Activated B cell treated with CpG ODN at 0.5 μM for 24 hours (primary cell): ENCODE measurements at regions not wholly inside any gene's neighbourhood (a gene's known extent, or its start where the extent isn't known, plus 50 kb on each side); places are given as distances from the start of the nearest gene placed in this dataset.

ENCODE experiments used
- ATAC-seq: fragments of 200-7000 bp; cut with Tn5 transposase; one replicate; pipeline ENCODE4 v1.10.0; 2021; ENCODE audit warnings: low read depth, mild to moderate bottlenecking, moderate library complexity
- CTCF ChIA-PET: fragments of 350-600 bp; sonication (Branson Sonifier 250); formaldehyde crosslinking; loops from one replicate; lab custom pipeline; 2021; ENCODE audit warnings: antibody characterized with exemption; lab: Charles Lee
- POLR2A ChIA-PET: fragments of 350-600 bp; sonication (Branson Sonifier 250); formaldehyde crosslinking; loops from one replicate; lab custom pipeline; 2021; ENCODE audit warnings: antibody characterized with exemption; lab: Charles Lee
- DNase-seq: peaks from one replicate; pipeline ENCODE4 v3.0.0; 2022
- H3K27ac Mint-ChIP-seq: one replicate; pipeline ENCODE4 v1.8.0; 2020; ENCODE audit warnings: mixed read lengths
- H3K27me3 Mint-ChIP-seq: one replicate; pipeline ENCODE4 v1.8.0; 2021; ENCODE audit warnings: mixed read lengths
- H3K36me3 Mint-ChIP-seq: one replicate; pipeline ENCODE4 v1.8.0; 2021; ENCODE audit warnings: low read depth, mixed read lengths
- H3K4me1 Mint-ChIP-seq: one replicate; pipeline ENCODE4 v1.8.0; 2021; ENCODE audit warnings: mixed read lengths
- H3K4me3 Mint-ChIP-seq: one replicate; pipeline ENCODE4 v1.8.0; 2020; ENCODE audit warnings: mild to moderate bottlenecking, mixed read lengths
- H3K9me3 Mint-ChIP-seq: one replicate; pipeline ENCODE4 v1.8.0; 2020; ENCODE audit warnings: mixed read lengths
- CTCF ChIP-seq: fragments of 200-600 bp; IDR thresholded peaks from one replicate; pipeline ENCODE4 v1.8.0; 2022; ENCODE audit warnings: antibody characterized with exemption, mild to moderate bottlenecking
- intact Hi-C: fragments of 100-400 bp; cut with micrococcal nuclease; formaldehyde crosslinking; loops from one replicate; pipeline ENCODE4 v1.15.1; 2024

- DNase-seq, result no peak
- no peak for TF ChIP-seq CTCF
- peaks cover 7% of the 10 kb centered on the region for H3K9me3 Mint-ChIP-seq
- no peak for ATAC-seq
- H3K36me3 Mint-ChIP-seq, result no peaks in the 10 kb centered on the region
- H3K4me3 Mint-ChIP-seq, result no peak overlapping the region
- ChIA-PET CTCF (no interaction called here), POLR2A (no interaction called here)
- no peaks in the 10 kb centered on the region for H3K27me3 Mint-ChIP-seq
- intact Hi-C loops, result no loop called here
- H3K27ac Mint-ChIP-seq, result no peak overlapping the region
- no peaks in the 10 kb centered on the region for H3K4me1 Mint-ChIP-seq
These were observed 593.4 kb upstream of the LRATD1 start for GRCh38 chr2:14039134-14039533.

- ChIA-PET POLR2A (no interaction called here), CTCF (no interaction called here)
- Mint-ChIP-seq H3K4me1 (no peaks in the 10 kb centered on the region), H3K36me3 (no peaks in the 10 kb centered on the region), H3K4me3 (no peak overlapping the region), H3K9me3 (peaks cover 8% of the 10 kb centered on the region), H3K27ac (no peak overlapping the region), H3K27me3 (no peaks in the 10 kb centered on the region)
- no peak for DNase-seq
- intact Hi-C loops, result no loop called here
- ATAC-seq, result no peak
- TF ChIP-seq CTCF, result no peak
These were observed 585.0 kb upstream of the LRATD1 start for GRCh38 chr2:14047491-14047890.

GRCh38 chr2:14051401-14051800, 581.1 kb upstream of the LRATD1 start:
- H3K27me3 Mint-ChIP-seq, result no peaks in the 10 kb centered on the region
- CTCF ChIA-PET, result no interaction called here
- POLR2A ChIA-PET, result no interaction called here
- no peaks in the 10 kb centered on the region for H3K4me1 Mint-ChIP-seq
- intact Hi-C loops, result no loop called here
- no peaks in the 10 kb centered on the region for H3K36me3 Mint-ChIP-seq
- H3K27ac Mint-ChIP-seq, result no peak overlapping the region
- ATAC-seq (no peak), DNase-seq (no peak)
- H3K4me3 Mint-ChIP-seq, result no peak overlapping the region
- H3K9me3 Mint-ChIP-seq, result peaks cover 7% of the 10 kb centered on the region
- TF ChIP-seq CTCF, result no peak

GRCh38 chr2:14053105-14053504, 579.4 kb upstream of the LRATD1 start:
- POLR2A ChIA-PET, result no interaction called here

GRCh38 chr2:14064346-14064745, 568.2 kb upstream of the LRATD1 start:
- no peak for TF ChIP-seq CTCF
- ATAC-seq (no peak), DNase-seq (no peak)
- ChIA-PET CTCF (no interaction called here), POLR2A (no interaction called here)
- Mint-ChIP-seq H3K9me3 (peaks cover 2% of the 10 kb centered on the region), H3K27me3 (no peaks in the 10 kb centered on the region), H3K36me3 (no peaks in the 10 kb centered on the region), H3K4me1 (no peaks in the 10 kb centered on the region), H3K27ac (no peak overlapping the region), H3K4me3 (no peak overlapping the region)
- intact Hi-C loops, result no loop called here

More at GRCh38 chr2:14053105-14053504, 579.4 kb upstream of the LRATD1 start:
- H3K4me1 Mint-ChIP-seq, result no peaks in the 10 kb centered on the region
- CTCF ChIA-PET, result no interaction called here
- H3K36me3 Mint-ChIP-seq, result no peaks in the 10 kb centered on the region
- H3K27ac Mint-ChIP-seq, result no peak overlapping the region
- DNase-seq, result no peak
- ATAC-seq, result no peak
- H3K4me3 Mint-ChIP-seq, result no peak overlapping the region
- peaks cover 2% of the 10 kb centered on the region for H3K9me3 Mint-ChIP-seq
- intact Hi-C loops, result no loop called here
- no peaks in the 10 kb centered on the region for H3K27me3 Mint-ChIP-seq
- no peak for TF ChIP-seq CTCF
